Posterior cingulate gyrus (tissue), 11 donors: ENCODE measurements at regions not wholly inside any gene's neighbourhood (a gene's known extent, or its start where the extent isn't known, plus 50 kb on each side); places are given as distances from the start of the nearest gene placed in this dataset.
A peak's percentile ranks its signal among the peaks of the same experiment; 100 is the strongest.
"Not testable (repeated sequence)": the region's sequence is repeated elsewhere in the genome, so short reads cannot be mapped to it uniquely, and the experiment has no call there.

Experiments used
- DNase-seq, 10 donors: peaks; one replicate each; pipeline versions ENCODE4 v3.0.0 to v3.0.0-alpha.2; 2020 to 2021; ENCODE audit warnings: mixed read lengths in 3 of 10
- intact Hi-C: fragments of 100-400 bp; cut with DNase I; formaldehyde crosslinking; loops from one replicate; pipeline ENCODE4 v1.15.1; 2023

DNA sequence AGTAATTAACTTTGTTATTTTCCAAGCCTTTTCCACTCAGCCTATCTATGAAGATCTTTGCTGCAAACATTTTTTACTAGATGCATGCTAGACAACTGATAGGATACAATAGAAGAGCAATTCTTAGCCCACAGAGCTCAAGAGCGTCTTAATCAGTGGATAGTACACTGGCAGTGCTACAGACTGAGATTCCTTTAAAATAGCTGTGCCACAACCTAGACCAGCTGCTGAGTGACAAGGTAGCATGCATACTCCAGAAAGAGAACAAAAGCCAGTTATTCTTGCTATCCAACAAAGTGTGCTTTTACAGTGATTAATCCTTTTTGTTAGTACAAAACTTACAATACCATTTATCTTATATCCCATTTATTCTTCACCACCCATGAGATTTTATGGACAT lies 507.9 kb upstream of the SYT4 start:
- intact Hi-C loops: loop anchor here (10.0 kb wide), 1 partner anchor 1600 kb away; no protein-coding TSS in a partner anchor
- DNase-seq: no peak

DNA sequence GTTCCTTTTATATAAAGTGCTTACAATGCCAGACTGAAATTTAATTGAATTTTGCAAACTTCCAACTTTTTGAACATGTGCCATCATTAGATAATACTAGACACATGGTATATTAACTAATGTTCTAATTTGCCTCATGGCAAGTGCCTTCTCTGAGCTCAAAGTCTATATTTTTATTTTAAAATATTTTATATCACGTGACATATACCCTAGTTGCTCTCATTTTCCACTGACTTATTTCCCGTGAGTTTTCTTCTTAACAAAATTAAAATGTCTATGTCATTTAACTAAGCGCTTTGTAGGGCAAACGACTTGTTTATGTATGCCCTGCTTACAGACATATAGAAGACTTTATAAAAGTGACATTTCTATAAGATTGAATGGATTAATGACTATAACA lies 509.6 kb upstream of the SYT4 start:
- DNase-seq: no peak
- intact Hi-C loops: loop anchor here (10.0 kb wide), 1 partner anchor 1598 kb away; no protein-coding TSS in a partner anchor

DNA sequence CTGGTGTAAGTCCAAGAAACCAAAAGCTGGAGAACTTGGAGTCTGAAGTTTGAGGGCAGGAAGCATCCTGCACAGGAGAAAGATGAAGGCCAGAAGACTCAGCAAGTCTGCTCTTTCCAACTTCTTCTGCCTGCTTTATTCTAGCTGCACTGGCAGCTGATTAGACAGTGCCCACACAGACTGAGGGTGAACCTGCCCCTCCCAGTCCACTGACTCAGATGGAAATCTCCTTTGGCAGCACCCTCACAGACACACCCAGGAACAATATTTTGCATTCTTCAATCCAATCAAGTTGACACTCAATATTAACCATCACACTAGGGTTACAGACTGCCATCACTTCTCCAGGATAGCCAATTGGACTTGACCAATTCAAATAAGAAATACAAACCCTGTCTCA lies 510.4 kb upstream of the SYT4 start:
- intact Hi-C loops: loop anchor here (10.0 kb wide), 1 partner anchor 1597 kb away; no protein-coding TSS in a partner anchor
- not testable (repeated sequence) for DNase-seq

DNA sequence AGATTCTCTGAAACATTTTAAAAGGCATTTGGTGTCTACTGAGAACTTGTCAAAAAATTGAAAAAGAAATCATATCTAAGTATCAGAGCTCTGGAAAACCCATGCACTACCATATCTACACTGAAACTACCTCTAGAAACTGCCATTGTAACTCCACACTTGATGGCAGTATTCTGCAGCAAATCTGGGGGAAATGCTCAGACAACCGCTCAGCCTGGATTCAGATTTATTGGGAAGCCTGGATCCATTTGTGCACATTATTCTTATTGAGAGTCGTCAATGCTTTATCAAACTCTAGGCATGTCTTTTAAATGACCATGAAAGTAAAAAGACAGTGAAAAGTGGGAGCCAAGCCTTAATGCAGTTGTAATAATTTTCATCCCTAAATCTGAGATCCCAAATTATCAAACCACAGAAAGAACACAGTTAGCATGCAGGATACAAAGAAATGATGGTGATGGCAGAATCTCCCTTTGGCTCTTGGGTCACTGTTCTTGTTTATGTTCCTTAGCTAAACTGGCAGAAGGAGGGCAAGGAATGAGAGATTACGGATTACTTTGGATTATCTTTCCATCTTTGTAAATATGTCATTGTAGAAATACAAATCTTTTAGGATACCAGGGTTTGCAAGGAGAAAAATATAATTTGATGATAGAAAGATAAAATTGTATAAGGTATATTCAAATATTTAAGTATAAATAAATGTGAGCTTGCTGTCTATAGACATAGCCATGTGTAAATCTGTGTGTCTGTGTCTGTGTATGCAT lies 512.1 kb upstream of the SYT4 start:
- peak in 3 of 10 donors; percentile 7 to 63 (median 12) for DNase-seq
- intact Hi-C loops: loop anchor here (10.0 kb wide), 1 partner anchor 1595 kb away; no protein-coding TSS in a partner anchor

DNA sequence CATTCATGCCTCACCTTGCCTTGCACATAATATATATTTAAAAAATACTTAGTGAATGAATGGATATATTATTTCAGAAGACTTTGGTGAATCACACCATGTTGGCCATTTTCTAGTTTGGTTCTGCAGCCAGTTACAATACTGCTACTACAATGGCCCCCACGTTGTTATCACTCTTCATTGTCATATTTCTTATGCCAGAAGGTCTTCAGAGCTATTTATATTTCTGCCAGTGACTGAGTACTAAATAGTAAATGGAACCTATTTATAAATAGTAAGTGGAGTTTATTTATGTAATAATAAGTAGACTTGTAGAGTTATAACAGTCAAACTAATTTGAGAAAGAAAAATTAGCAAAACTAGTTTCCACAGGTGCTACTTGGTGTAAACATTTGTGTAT lies 516.6 kb upstream of the SYT4 start:
- DNase-seq: no peak
- intact Hi-C loops: no loop called here

DNA sequence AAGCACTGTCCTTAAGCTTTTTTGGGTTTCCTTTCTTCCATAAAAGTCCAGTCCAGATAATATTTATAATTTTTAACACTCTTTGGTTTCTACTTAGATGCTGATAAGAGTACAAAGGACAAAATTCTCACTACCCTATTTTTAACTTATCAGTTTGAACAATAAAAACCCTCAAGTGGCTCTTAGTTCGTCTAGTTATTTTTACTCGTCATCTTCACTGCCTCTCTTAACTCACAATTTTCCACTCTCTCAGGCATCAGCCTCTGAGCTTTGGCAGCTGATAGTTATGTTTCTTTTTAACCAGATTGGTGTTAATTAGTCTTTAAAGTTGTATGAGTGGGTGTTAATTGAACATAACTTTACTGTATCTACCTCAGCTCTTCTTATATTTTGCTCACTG lies 517.1 kb upstream of the SYT4 start:
- no peak for DNase-seq
- intact Hi-C loops: no loop called here

DNA sequence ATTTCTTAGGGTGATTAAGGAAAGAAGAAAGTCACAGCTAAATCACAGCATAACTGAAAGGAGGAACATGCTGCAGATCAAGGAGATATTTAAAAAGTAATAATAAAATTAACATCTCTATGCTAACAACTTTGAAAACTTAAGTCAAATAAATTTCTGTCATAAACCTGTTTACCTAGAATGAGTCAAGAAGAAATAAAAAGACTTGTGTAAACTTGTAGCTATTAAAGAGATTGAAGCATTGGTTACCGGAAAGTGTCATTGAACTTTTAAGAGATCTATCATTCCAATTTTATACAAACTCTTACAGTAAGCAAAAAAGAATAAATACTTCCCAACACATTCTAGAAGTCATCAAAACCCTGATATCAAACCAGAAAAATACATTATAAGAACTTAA lies 520.1 kb upstream of the SYT4 start:
- intact Hi-C loops: loop anchor here (5.0 kb wide), 1 partner anchor 1050 kb away; no protein-coding TSS in a partner anchor
- no peak for DNase-seq

DNA sequence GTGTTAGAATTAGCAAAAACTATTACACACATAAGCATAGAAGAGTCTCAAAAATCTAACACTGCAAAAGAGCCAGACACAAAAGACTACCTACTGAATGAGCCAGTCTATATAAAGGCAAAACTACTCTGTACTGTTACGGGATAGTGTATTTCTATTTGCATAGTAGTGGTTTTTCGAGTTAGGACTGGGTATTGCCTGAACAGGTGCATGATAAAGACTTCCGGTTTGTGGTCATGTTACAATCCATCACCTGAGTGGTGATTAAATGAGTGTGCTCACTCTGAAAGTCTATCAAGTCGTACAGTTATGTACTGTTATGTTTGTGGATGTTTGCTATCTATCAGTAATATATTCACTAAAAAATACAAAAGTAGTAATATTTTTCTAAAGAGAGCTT lies 523.3 kb upstream of the SYT4 start:
- intact Hi-C loops: no loop called here
- no peak for DNase-seq

DNA sequence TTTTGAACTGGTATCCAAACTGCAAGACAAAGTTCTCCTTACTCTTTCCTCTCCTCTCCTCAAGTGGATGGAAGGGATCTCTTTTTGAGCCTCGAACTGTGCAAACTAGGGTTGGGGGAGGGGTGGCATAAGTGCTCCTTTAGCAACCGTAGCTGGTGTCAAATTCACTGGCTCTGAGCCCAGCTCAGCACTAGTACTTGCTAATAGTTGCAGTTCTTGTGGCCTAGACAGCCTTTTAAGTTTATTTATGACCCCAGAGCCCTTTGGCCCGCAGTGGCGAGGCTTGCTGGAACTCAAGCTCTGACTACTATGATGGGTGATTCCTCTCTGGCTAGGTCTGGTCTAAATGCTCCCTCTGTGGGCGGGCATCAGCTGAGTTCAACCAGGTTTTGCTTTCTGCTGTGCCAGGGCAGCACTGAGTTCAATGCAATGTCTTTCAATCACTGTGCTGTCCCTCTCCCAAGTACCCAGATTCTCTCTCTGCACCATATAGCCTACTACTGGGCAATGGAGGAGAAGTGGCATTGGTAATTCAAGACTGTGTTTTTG lies 528.4 kb upstream of the SYT4 start:
- intact Hi-C loops: no loop called here
- peak in 1 of 10 donors; percentile 45 for DNase-seq

DNA sequence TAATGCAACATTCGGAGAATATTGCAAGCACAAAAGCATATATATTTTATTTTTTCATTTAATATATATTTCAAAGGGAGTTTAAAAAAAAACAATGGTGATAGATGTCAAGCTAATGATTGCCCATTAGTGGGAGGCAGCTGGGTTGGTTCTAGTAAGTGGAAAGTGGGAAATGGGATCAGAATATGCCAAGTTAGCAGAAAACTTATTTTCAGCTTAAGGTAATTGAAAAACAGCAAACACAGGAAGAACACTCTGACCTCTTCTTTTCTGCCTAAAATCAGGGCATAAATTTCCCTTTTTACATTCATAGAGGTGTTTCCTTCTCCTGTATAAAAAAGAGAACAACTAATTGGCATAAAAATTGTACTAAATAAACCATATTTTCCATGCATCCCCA lies 535.3 kb upstream of the SYT4 start:
- DNase-seq: no peak
- intact Hi-C loops: no loop called here

DNA sequence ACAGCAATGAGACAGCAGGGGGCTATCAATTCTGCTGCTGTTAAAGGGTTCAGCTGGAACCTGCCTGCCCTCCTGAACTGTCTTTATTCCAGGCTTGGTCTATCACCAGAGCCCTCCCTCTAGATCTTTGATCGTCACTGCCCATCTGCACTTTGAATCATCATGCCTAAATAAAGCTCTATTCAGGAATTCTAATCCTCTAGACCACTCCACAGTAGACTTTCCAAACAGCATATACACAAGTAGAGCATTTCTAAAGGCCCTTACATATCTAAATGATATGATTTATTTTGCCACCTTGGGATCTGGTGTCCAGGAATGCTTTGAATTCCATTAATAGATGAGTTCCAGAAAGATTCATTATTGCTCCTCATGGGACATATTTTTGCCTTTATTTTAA lies 542.1 kb upstream of the SYT4 start:
- no peak for DNase-seq

DNA sequence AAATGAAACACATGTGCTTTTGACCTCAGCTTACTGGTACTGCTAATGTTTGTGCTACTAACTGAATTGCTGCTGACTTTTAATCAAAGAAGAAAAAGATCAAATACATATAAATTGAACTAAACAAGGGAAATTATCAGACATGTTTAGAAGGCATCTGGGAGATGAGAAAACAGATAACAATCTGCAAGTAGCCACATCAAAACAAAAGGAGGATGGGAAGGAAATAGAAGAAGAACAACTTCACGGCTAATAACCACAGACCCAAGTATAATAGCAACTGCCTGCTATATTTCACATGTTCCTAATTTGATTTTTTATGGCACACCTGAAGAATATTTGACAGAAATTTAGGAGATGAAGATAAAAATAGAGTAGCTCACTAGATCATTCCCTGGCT lies 542.6 kb upstream of the SYT4 start:
- DNase-seq: no peak
- intact Hi-C loops: no loop called here

More for the DNA sequence above, 542.1 kb upstream of the SYT4 start:
- intact Hi-C loops: no loop called here

DNA sequence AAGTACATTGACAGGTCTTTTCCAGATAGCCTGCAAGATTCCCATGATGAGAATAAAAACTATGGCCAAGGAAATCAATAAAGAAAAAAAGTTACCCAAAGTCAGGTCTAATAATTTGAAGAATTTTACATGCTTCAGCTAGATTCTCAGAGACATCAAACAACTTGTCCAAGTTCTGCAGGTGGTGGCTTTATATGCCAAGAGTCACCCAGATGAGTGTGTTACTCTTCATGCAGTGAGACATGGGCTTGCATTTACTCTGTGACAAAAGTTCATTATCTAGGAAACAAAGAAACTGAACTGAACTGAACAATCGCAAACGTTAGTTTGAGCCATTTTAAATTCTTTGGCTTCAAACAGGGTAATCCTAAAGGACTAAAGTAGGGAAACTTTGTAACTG lies 548.5 kb upstream of the SYT4 start:
- no peak for DNase-seq
- intact Hi-C loops: no loop called here

DNA sequence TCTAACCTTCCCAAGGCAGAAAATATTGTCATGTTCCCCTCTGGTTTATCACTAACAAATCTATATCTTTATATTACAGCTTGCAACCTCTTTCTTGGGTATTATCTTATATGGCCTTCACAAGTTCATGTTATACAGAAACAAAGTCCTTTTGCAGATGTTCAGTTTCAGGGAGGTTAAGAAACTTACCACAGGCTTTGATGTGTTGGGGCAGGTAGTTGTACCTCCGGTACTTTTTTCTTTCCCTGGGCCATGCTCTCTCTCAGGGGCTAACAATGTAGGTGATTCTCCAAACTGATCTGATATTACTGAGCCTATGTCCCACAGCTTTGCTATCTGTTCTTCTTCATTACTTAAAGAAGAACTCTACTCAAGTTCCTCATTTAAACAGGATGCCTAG lies 548.9 kb upstream of the SYT4 start:
- intact Hi-C loops: no loop called here

DNA sequence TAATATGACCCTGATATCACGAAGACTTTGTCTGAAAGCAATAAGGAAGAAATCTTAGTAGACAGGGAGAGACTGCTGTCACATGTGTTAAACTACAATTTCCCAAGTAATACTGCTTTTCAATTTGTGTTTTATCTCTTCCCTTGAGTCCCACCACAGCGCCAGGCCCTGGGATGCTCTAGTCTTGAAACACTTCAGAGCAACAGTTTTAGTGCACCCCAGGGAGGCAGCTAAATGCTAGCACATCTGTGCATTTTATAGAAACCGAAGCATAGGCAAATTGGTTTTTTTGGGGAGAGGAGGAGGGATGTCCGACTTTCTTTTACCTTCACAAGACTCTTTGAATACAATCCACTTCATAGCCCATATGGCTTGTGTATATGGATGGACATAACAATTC lies 550.0 kb upstream of the SYT4 start:
- intact Hi-C loops: no loop called here
- DNase-seq: peak in 1 of 10 donors; percentile 44

More for the DNA sequence above, 548.9 kb upstream of the SYT4 start:
- no peak for DNase-seq

DNA sequence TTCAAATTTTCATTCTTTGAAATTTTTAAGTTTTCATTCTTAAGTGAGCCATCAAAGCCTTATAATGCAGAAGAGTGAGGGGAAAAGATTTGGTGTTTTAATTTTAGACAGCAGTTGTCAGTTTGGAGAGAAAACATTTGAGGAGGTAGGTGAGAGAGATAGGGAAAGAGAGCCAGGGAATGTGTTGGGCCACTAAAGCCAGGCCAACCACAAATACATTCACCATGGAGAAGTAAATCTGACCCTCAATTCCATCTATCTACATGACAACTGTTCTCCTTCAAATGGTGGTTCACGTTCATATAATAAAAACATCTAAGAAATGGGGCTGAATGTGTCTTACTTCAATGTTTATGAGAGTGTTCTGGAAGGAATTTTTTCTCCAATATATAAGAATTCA lies 553.0 kb upstream of the SYT4 start:
- intact Hi-C loops: no loop called here
- DNase-seq: no peak

DNA sequence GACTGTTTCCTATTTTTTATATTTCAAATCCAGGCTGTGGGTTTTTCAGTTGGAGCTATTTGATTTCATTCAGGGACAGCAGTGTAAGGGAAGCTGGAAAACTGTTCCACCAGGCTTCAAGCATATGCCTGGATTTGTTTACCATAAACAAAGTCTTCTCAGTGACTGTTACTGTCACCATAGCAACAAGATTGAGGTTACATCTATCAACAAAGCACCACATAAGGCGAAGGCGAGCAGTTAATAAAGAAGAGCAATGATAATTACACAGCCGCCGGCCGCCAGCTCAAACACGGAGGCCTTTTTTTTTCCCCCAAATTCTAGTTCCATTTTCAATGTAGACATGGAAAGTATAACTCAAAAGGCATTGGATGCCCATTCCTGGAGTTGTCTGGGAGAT lies 553.7 kb upstream of the SYT4 start:
- peak in 1 of 10 donors; percentile 53 for DNase-seq
- intact Hi-C loops: no loop called here

DNA sequence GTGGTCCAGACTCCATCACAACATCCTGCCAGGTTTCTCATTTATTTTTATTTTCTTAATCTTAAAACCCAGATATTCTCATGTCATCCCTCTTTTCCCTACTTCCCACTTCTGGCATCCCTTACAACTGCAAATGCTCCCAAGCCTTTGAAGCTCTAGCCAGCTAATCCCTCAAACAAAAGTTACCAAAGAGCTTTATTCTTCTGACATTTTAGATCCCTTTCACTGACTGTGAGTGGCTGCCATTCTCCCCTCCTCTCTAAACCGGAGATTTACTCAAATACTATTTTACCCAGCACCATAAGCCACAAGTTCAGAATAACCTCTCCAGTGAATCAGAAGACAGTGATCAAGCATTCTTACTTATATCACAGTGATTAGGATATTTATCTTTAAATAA lies 569.0 kb upstream of the SYT4 start:
- DNase-seq: no peak
- intact Hi-C loops: no loop called here

DNA sequence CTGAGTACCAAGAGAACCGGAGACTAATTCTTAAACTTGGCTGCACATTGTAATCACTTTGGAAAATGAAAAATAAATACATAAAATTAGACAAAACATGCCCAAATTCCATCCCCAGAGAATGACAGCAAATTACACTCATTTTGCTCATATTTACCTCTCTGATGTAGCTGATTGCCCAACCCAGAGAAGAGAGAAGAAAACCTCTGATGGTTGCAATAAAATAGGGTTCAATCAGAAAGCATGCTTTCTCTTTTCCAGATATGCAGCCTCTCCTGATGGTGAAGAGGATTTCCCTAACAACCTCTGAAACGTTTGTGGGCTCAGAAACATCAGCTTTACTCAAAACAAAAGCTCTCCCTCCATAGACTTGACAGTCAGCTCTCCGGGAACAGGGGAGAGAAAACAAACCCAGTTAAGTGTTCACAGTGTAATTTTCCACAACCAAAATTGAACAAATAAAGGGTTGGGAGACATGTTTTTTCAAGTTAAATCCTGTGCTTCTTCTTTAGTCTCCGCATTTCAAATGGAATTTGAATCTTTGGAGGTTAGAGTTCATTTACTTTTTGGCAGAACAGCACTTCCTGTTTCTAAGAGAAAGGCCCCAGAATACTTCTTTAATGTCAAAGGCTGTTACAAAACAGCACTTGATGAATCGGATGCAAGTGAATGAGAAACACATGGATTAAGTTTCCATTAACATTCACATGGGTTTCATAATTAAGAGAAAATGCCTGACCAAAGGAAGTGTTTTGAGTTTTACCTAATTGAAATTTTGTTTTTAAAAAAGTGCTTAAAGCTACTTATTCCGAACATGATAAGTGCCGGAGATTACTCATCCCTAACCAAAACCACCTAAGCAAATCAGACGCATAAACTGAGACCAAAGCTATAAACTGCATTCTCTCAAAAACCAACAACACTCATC lies 570.1 kb upstream of the SYT4 start:
- DNase-seq: no peak
- intact Hi-C loops: no loop called here

DNA sequence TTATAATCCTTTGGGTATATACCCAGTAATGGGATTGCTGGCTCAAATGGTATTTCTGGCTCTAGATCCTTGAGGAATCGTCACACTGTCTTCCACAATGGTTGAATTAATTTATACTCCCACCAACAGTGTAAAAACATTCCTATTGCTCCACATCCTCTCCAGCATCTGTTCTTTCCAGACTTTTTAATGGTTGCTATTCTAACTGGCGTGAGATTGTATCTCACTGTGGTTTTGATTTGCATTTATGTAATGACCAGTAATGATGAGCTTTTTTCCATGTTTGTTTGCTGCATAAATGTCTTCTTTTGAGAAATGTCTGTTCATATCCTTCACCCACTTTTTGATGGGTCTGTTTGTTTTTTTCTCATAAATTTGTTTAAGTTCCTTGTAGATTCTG lies 572.5 kb upstream of the SYT4 start:
- DNase-seq, intact Hi-C loops: not testable (repeated sequence)

DNA sequence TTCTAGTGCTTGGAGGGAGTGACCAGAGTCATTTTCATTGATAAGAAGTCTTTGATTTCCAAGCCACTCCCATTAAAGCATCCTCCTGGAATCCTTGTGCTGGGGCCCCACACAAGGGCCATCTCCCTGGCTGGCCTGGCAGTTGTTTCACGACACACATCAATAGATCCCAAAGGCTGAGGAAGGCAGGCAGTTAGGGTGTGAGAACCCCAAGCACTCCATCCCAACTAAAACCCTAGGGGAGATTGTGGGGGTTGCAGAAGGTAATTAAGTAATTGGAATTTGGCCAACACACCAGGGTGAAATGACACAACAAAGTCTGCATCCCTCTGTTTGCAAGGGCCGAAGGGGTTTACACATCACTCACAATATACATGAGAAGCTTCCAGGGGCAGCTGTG lies 578.1 kb upstream of the SYT4 start:
- intact Hi-C loops: no loop called here
- no peak for DNase-seq
